ENCODE measurements at regions not wholly inside any gene's neighbourhood (a gene's known extent, or its start where the extent isn't known, plus 50 kb on each side); places are given as distances from the start of the nearest gene placed in this dataset.

DNA sequence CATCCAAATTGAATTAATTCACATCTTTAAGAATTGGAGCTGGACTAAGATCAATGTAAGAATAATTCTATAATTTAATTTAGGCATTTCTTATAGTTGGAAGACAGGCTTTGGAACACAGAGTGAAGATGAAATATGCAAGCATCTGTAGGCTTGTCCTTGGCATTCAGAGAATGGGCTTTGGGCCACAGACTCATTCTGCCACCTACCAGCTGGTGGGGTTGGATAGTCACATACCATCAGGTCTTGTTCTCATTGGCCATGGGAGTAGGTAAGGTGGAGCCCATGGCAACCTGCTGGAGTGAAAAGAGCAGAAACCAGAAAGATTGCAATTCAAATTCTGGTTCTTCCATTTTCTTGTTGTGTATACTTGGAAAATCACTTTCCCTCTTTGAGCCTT is 300.3 kb downstream of the CYRIA start:
- in situ Hi-C loops (cut with HindIII; ENCODE audit: low pct_ligation_motif_present, low sequenced_read_pairs), result no loop called here
- Histone ChIP-seq H3K4me3 (ENCODE audit: low read depth, low read length) (no peak overlapping the region), H3K27ac (no peak overlapping the region), H3K36me3 (replicated peaks) (no peaks in the 10 kb centered on the region), H3K27me3 (replicated peaks) (no peaks in the 10 kb centered on the region)
- DNase-seq, result no peak
- TF ChIP-seq, protein P1, sequence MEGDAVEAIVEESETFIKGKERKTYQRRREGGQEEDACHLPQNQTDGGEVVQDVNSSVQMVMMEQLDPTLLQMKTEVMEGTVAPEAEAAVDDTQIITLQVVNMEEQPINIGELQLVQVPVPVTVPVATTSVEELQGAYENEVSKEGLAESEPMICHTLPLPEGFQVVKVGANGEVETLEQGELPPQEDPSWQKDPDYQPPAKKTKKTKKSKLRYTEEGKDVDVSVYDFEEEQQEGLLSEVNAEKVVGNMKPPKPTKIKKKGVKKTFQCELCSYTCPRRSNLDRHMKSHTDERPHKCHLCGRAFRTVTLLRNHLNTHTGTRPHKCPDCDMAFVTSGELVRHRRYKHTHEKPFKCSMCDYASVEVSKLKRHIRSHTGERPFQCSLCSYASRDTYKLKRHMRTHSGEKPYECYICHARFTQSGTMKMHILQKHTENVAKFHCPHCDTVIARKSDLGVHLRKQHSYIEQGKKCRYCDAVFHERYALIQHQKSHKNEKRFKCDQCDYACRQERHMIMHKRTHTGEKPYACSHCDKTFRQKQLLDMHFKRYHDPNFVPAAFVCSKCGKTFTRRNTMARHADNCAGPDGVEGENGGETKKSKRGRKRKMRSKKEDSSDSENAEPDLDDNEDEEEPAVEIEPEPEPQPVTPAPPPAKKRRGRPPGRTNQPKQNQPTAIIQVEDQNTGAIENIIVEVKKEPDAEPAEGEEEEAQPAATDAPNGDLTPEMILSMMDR (IDR thresholded peaks at IDR 0.05; ENCODE audit: low read depth, low read length, missing control alignments), result no peak

DNA sequence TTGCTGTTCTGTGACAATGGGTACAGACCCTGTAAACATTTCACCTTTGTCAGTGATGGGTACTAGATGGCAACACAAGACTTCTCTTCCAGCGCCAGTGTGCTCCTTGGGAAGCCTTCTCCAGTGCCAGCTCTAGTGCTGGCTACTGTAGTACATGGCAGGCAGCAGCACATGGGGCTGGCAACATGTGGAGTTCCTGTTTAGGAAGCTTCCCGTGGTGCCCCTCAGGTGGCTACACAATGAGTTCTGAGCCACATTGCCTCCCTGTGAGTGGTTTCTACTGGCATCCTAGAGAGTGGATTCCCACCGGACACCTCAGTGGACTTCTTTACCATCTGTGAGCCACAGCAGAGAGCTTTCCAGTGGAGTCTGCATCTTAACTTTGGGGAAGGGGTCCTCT is 302.1 kb downstream of the CYRIA start:
- no peaks in the 10 kb centered on the region for H3K27me3 ChIP-seq (replicated peaks)
- TF ChIP-seq, protein P1 (IDR thresholded peaks at IDR 0.05; ENCODE audit: low read depth, low read length, missing control alignments), result no peak
- H3K27ac ChIP-seq, result no peak overlapping the region
- in situ Hi-C loops (cut with HindIII; ENCODE audit: low pct_ligation_motif_present, low sequenced_read_pairs), result no loop called here
- no peak overlapping the region for H3K4me3 ChIP-seq (ENCODE audit: low read depth, low read length)
- H3K36me3 ChIP-seq (replicated peaks), result no peaks in the 10 kb centered on the region
- no peak for DNase-seq

DNA sequence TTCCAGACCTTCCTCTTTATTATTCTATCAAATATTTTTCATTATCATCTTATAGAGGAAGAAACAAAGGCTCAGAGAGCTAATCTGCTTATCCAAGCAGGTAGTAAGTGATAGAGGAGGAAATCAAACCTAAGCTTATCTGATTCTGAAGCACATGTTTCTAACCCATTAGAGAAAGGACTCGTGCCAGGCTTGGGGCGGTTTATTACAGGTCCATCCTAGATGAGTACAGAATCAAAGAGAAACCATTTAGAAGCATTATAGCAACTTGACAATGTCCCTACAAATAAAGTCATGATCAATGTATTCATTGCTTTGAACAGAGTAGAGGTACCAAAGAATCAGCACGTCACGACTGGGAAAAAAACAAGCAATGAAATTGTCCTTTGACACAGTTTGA is 303.0 kb downstream of the CYRIA start:
- in situ Hi-C loops (cut with HindIII; ENCODE audit: low pct_ligation_motif_present, low sequenced_read_pairs), result no loop called here
- TF ChIP-seq, protein P1 (IDR thresholded peaks at IDR 0.05; ENCODE audit: low read depth, low read length, missing control alignments), result no peak
- no peak overlapping the region for H3K27ac ChIP-seq
- H3K27me3 ChIP-seq (replicated peaks), result no peaks in the 10 kb centered on the region
- H3K36me3 ChIP-seq (replicated peaks), result no peaks in the 10 kb centered on the region
- no peak overlapping the region for H3K4me3 ChIP-seq (ENCODE audit: low read depth, low read length)
- DNase-seq, result no peak

DNA sequence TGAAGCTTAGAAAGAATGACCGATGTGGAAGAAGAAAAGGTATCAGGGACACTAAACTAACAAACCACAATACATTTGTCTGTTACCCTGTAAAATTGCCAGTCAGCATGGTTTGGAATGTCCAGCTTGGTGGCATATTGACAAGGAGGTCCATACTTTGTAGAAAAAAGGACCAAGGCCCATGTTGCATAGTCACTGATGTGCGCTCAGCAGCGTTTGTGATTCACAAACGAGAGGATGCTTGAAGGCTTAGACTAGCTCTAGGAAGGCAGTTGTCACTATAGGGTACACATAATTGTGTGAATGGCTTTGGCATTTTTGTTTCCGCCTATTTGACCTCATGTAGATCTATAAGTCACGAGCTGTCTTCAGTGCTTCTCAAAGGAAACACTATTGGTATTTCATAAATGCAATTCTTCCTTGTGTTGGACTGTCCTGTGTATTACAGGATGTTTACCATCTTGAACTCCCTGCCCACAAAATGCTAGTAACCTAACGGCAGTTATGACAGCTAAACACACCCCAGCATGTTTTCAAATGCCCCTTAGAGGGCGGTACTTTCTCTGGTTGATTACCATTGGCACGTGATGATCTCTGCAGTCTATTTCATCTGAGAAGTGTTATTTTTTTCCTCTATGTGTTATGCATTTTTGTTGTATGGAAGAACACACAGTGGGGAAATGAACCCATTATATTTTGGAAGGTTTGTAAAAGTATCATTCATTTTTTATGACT is 304.2 kb downstream of the CYRIA start:
- H3K27me3 ChIP-seq (replicated peaks), result no peaks in the 10 kb centered on the region
- in situ Hi-C loops (cut with HindIII; ENCODE audit: low pct_ligation_motif_present, low sequenced_read_pairs), result no loop called here
- no peaks in the 10 kb centered on the region for H3K36me3 ChIP-seq (replicated peaks)
- H3K27ac ChIP-seq, result no peak overlapping the region
- DNase-seq, result no peak
- TF ChIP-seq, protein P1 (IDR thresholded peaks at IDR 0.05; ENCODE audit: low read depth, low read length, missing control alignments), result no peak
- no peak overlapping the region for H3K4me3 ChIP-seq (ENCODE audit: low read depth, low read length)

DNA sequence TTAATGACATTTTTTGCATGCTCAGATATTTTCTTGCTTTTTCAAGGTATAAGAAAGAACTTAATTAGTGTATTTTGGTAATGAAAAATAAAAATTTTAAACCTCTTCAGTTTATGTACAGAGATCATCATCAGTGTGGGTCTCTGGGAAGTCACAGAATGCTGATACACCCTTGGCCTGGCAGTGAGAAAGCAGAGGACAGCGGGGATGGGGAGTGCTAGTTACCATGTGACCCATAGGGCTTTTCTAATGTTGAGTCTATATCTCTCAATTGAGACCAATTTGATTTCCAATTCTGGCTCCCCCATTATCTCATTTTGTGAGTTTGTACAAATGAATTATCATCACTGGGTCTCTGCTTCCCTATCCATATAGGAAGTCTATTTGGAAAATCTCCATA is 305.7 kb downstream of the CYRIA start:
- H3K27ac ChIP-seq, result no peak overlapping the region
- H3K4me3 ChIP-seq (ENCODE audit: low read depth, low read length), result no peak overlapping the region
- in situ Hi-C loops (cut with HindIII; ENCODE audit: low pct_ligation_motif_present, low sequenced_read_pairs), result no loop called here
- H3K27me3 ChIP-seq (replicated peaks), result no peaks in the 10 kb centered on the region
- no peak for DNase-seq
- TF ChIP-seq, protein P1 (IDR thresholded peaks at IDR 0.05; ENCODE audit: low read depth, low read length, missing control alignments), result no peak
- H3K36me3 ChIP-seq (replicated peaks), result no peaks in the 10 kb centered on the region

DNA sequence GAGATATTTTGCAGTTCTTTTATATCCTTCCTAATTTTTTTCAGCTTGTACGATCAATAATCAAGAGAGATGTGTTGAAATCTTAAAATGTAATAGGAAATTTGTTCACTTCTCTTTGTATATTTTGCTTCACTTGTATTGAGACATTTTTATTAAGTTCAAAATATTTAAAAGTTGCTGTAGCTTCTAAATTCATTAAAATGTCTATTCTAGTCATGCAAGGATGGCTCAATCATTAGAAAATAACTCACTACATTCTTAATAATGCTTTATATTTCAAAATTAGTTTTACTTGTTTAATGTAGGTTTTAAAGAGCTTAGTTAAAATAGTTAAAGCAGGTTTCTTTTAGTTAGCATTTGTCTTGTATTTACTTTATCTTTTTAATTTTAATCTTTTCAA is 308.4 kb downstream of the CYRIA start:
- Histone ChIP-seq H3K27ac (no peak overlapping the region), H3K4me3 (ENCODE audit: low read depth, low read length) (no peak overlapping the region), H3K27me3 (replicated peaks) (no peaks in the 10 kb centered on the region), H3K36me3 (replicated peaks) (no peaks in the 10 kb centered on the region)
- TF ChIP-seq, protein P1 (IDR thresholded peaks at IDR 0.05; ENCODE audit: low read depth, low read length, missing control alignments), result no peak
- in situ Hi-C loops (cut with HindIII; ENCODE audit: low pct_ligation_motif_present, low sequenced_read_pairs), result no loop called here
- no peak for DNase-seq

All from brain microvascular endothelial cell (primary cell).